Cardiac muscle cell (in vitro differentiated cells and primary cell): ENCODE measurements at regions not wholly inside any gene's neighbourhood (a gene's known extent, or its start where the extent isn't known, plus 50 kb on each side); places are given as distances from the start of the nearest gene placed in this dataset.

Source experiments
- DNase-seq, 2 donors: peaks; one replicate each; pipeline versions ENCODE4 v3.0.0 to v3.0.0-alpha.2; 2010 to 2017; ENCODE audit warnings: low read depth in 1 of 2, low spot score in 1 of 2
- H3K27ac ChIP-seq: fragments of 200-600 bp; sonication (generic); 2 replicates; pipeline ENCODE4 v1.5.1; 2016
- H3K27me3 ChIP-seq: fragments of 200-600 bp; sonication (generic); 2 replicates; pipeline ENCODE4 v1.6.0; 2016; ENCODE audit warnings: control low read depth
- H3K36me3 ChIP-seq: fragments of 200-600 bp; sonication (generic); 2 replicates; pipeline ENCODE4 v1.5.1; 2016; ENCODE audit warnings: control low read depth
- H3K4me1 ChIP-seq: fragments of 200-600 bp; sonication (generic); 2 replicates; pipeline ENCODE4 v1.8.1; 2017; ENCODE audit warnings: low read depth, mild to moderate bottlenecking, mixed run types
- H3K4me3 ChIP-seq: fragments of 200-600 bp; sonication (generic); 2 replicates; pipeline ENCODE4 v1.5.1; 2016; ENCODE audit warnings: mild to moderate bottlenecking
- H3K9me3 ChIP-seq: fragments of 200-600 bp; sonication (generic); 2 replicates; pipeline ENCODE4 v1.5.1; 2017; ENCODE audit warnings: low read depth, mild to moderate bottlenecking, control low read depth
- TF ChIP-seq, protein P1 (sequence below): IDR thresholded peaks from 2 replicates; pipeline ENCODE4 v1.5.1; 2012; ENCODE audit warnings: low read depth, mild to moderate bottlenecking, low read length

DNA sequence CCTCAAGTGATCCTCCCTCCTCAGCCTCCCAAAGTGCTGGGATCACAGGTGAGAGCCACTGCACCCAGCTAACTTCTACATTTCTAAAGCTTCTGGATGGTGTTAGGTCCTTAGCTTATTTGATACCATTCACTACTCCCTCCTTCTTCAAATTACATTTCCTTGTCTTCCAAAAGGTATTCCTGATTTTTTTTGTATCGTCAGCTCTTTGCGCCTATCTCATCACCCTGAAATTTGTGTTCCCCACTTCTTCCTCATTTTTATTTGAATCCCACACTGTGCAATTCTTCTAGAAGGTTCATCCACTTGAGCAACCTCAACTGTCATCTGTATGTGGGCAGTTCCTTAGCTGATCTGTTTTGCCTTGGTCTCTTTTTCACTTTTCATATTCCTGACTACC, 241.8 kb upstream of the RGS6 start:
- no peaks in the 10 kb centered on the region for H3K36me3 ChIP-seq
- no peaks in the 10 kb centered on the region for H3K9me3 ChIP-seq
- no peak for DNase-seq
- TF ChIP-seq, protein P1, sequence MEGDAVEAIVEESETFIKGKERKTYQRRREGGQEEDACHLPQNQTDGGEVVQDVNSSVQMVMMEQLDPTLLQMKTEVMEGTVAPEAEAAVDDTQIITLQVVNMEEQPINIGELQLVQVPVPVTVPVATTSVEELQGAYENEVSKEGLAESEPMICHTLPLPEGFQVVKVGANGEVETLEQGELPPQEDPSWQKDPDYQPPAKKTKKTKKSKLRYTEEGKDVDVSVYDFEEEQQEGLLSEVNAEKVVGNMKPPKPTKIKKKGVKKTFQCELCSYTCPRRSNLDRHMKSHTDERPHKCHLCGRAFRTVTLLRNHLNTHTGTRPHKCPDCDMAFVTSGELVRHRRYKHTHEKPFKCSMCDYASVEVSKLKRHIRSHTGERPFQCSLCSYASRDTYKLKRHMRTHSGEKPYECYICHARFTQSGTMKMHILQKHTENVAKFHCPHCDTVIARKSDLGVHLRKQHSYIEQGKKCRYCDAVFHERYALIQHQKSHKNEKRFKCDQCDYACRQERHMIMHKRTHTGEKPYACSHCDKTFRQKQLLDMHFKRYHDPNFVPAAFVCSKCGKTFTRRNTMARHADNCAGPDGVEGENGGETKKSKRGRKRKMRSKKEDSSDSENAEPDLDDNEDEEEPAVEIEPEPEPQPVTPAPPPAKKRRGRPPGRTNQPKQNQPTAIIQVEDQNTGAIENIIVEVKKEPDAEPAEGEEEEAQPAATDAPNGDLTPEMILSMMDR = no peak
- no peak overlapping the region for H3K4me3 ChIP-seq
- H3K27ac ChIP-seq = no peak overlapping the region
- peaks cover 4% of the 10 kb centered on the region for H3K4me1 ChIP-seq
- H3K27me3 ChIP-seq = no peaks in the 10 kb centered on the region

DNA sequence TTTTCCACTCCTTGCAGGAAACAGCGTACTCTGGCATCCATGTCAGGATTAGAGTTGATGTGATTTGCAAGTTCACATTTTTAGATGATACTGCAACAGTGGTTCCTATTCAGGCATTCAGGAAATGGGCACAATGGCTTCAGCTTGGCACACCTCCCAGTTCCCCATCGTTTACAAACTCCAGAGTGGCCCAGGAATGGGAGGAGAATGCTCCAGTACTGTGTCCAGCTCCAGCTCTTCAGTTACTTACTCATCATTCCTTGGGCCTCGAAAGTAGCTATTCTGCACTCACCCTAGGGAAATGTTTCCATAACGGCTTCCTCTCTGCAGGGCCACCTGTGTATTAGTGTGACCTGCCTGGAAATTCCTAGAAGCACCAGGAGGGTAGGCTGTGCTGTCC, 239.7 kb upstream of the RGS6 start:
- DNase-seq = peak in 1 of 2 donors; percentile 53
- no peak overlapping the region for H3K4me3 ChIP-seq
- no peaks in the 10 kb centered on the region for H3K9me3 ChIP-seq
- no peaks in the 10 kb centered on the region for H3K27me3 ChIP-seq
- H3K27ac ChIP-seq = no peak overlapping the region
- peaks cover 4% of the 10 kb centered on the region for H3K4me1 ChIP-seq
- TF ChIP-seq, protein P1 = no peak
- no peaks in the 10 kb centered on the region for H3K36me3 ChIP-seq

DNA sequence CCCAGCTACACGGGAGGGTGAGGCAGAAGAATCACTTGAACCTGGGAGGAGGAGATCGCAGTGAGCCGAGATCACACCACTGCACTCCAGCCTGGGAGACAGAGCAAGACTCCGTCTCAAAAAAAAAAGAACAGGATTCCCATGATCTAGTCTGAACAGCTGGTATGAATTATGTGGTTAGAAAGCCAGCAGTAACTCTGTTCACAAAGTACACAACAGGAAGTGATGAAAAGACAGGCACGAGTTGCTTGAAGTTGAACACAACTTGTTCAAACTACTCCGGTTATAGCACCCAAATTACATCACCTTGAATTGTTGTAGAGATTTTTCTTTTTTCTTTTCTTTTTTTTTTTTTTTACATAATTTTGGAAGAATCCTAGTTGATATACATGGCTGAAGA, 238.8 kb upstream of the RGS6 start:
- H3K27me3 ChIP-seq = no peaks in the 10 kb centered on the region
- H3K36me3 ChIP-seq = no peaks in the 10 kb centered on the region
- H3K27ac ChIP-seq = no peak overlapping the region
- H3K4me3 ChIP-seq = no peak overlapping the region
- no peaks in the 10 kb centered on the region for H3K9me3 ChIP-seq
- peaks cover 4% of the 10 kb centered on the region for H3K4me1 ChIP-seq
- DNase-seq = peak in 1 of 2 donors; percentile 92
- TF ChIP-seq, protein P1 = no peak

DNA sequence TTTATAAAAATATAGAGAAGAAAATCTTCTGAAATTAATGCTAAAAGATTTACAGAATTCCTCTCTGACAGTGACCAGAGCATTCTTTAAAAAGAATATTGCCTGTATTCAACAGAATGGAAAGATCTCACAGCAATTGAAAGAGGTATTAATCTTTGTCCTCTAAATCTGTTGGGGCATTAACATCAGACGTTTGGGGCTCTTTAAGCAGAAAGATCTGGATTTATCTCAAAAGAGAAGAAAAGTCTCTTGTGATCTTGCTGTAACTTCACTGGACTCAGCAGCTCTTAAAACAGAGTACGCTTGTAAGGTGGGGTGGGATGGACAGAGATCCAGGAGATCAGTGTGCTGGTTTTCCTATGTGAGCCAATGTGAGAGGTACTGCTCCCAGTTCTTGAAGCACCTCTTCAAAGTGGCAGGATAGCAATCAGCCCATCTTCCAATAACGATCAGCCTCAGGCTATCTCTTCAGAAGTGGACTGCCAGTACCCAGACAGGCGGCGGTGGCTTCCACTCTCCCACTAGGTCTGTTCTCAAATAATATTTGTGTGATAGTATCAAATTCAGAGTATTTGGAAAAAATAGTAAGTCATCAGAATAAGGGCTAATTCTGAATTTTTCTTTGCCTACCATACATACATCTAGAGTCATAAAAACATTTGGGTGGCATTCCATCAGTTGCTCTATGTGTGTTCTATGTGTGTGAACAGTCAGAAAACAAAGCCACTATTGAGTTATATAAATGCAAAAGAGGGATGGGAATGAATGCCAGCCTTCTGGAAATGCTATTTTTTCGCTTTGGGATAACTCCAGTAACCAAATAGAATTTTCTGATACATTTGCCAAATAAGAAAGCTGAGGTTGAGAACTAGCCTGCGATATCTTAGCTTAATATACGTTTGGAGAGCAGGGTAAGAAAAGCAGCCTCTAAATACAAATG, 237.4 kb upstream of the RGS6 start:
- Histone ChIP-seq H3K27me3 (no peaks in the 10 kb centered on the region), H3K4me1 (peaks cover 4% of the 10 kb centered on the region), H3K4me3 (no peak overlapping the region), H3K27ac (no peak overlapping the region), H3K36me3 (no peaks in the 10 kb centered on the region), H3K9me3 (no peaks in the 10 kb centered on the region)
- no peak for DNase-seq
- TF ChIP-seq, protein P1 = no peak

DNA sequence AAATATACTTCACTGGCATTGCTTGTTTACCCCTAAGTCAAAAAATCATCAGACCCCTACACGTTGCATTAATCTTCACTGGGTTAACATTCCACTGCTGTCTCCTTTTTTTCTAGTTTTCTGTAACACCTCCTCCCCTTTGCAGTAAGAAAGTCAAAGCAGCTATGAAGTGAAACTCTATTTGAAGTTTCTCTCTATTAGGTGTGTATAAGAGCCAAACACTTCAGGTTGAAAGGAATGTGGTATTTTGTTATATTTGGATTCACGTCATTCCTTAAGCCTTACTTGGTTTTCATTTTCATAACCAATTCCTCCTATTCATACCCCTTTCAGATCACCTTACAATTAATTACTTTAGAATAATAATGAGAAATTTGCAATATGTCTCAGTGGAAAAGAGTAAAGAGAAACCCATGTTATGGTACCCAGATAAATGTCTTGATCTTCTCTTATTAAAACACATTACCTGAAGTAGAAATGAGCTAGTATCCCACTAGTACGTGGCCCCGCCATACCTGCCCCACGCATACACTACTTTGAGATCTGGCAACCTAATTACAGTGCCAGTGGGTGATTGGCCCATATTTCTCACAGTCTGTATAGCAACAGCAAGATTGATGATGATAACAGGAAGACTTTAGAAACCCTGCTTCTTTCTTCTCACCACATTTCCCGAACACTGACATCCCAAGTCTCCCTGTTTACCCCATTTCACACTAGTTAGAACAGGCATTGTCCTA, 236.4 kb upstream of the RGS6 start:
- H3K27me3 ChIP-seq = no peaks in the 10 kb centered on the region
- H3K4me3 ChIP-seq = no peak overlapping the region
- no peak overlapping the region for H3K27ac ChIP-seq
- no peaks in the 10 kb centered on the region for H3K36me3 ChIP-seq
- TF ChIP-seq, protein P1 = no peak
- H3K9me3 ChIP-seq = no peaks in the 10 kb centered on the region
- H3K4me1 ChIP-seq = peaks cover 4% of the 10 kb centered on the region
- DNase-seq = no peak
